GM23338 (cell line): ENCODE measurements at regions not wholly inside any gene's neighbourhood (a gene's known extent, or its start where the extent isn't known, plus 50 kb on each side); places are given as distances from the start of the nearest gene placed in this dataset.

Experiments
- CTCF ChIP-seq, 2 experiments: fragments of 200-600 bp in 1 of 2; sonication (generic) in 1 of 2; conservative IDR thresholded peaks; 2 replicates each; pipeline versions ENCODE4 v1.5.1 to v1.6.1; 2016 to 2017; ENCODE audit warnings: antibody characterized with exemption in 2 of 2, low read depth in 2 of 2, mild to moderate bottlenecking in 2 of 2, moderate library complexity in 1 of 2
- EZH2 ChIP-seq: fragments of 200-600 bp; sonication (generic); IDR thresholded peaks from one replicate; pipeline ENCODE4 v1.8.0; 2017; ENCODE audit warnings: antibody characterized with exemption, mild to moderate bottlenecking, low read depth; ENCODE audit not compliant: unreplicated experiment
- EZH2phosphoT487 ChIP-seq: fragments of 200-600 bp; sonication (generic); IDR thresholded peaks from one replicate; pipeline ENCODE4 v1.8.1; 2018; ENCODE audit warnings: antibody characterized with exemption; ENCODE audit not compliant: unreplicated experiment
- NANOG ChIP-seq: IDR thresholded peaks from 2 replicates; pipeline ENCODE4 v1.6.1; 2016; ENCODE audit warnings: antibody characterized with exemption, borderline replicate concordance
- STAT1 ChIP-seq: IDR thresholded peaks from one replicate; pipeline ENCODE4 v1.6.1; 2016; ENCODE audit warnings: antibody characterized with exemption; ENCODE audit not compliant: unreplicated experiment

DNA sequence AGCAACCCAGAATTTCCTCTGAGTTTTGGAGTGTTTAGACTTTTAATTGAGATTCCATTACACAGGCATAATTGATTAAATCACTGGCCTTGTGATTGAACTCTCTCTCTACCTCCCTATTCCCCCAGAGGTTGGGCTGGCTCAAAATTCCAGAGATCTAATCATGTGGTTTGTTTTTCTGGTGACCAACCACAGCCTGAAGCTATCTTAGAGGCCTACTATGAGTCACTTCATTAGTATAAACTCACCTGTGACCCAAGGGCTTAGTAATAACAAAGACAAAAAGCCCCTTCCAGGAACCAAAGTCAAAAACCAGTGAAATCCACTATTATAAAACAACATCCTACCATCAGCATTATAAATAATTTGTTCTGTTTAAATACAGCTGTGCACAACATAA is 992.5 kb upstream of the CITED2 start:
- TF ChIP-seq EZH2phosphoT487 (no peak), CTCF (conservative IDR thresholded peaks at IDR 0.05; ENCODE audit: low read depth in 2 of 2) (no peak), NANOG (no peak), EZH2 (no peak), STAT1 (no peak)
